Uterus (tissue), 2 donors: ENCODE measurements at regions not wholly inside any gene's neighbourhood (a gene's known extent, or its start where the extent isn't known, plus 50 kb on each side); places are given as distances from the start of the nearest gene placed in this dataset.

Experiments used
- CTCF ChIP-seq, 4 experiments: fragments of 200-600 bp in 2 of 4; fragments of 450-650 bp in 2 of 4; sonication (generic) in 2 of 4; IDR thresholded peaks; one replicate each; pipeline ENCODE4 v1.5.1; 2016 to 2019; ENCODE audit warnings: antibody characterized with exemption in 4 of 4, mild to moderate bottlenecking in 2 of 4, moderate library complexity in 1 of 4
- POLR2A ChIP-seq, 2 donors: fragments of 450-650 bp; IDR thresholded peaks; one replicate each; pipeline ENCODE4 v1.6.1; 2016; ENCODE audit warnings: antibody characterized with exemption in 2 of 2, mild to moderate bottlenecking in 1 of 2, moderate library complexity in 1 of 2

GRCh38 chr13:70604448-70604847 lies 496.2 kb upstream of the KLHL1 start:
- no peak for TF ChIP-seq CTCF (IDR thresholded peaks at IDR 0.05)
- no peak for TF ChIP-seq POLR2A (IDR thresholded peaks at IDR 0.05)
